Kidney epithelial cell (primary cell): ENCODE measurements at regions not wholly inside any gene's neighbourhood (a gene's known extent, or its start where the extent isn't known, plus 50 kb on each side); places are given as distances from the start of the nearest gene placed in this dataset.
"Not testable (repeated sequence)": the region's sequence is repeated elsewhere in the genome, so short reads cannot be mapped to it uniquely, and the experiment has no call there.

Experiments
- DNase-seq: peaks from one replicate; pipeline ENCODE4 v3.0.0-alpha.2; 2010; ENCODE audit warnings: low read depth
- H3K27me3 ChIP-seq: 2 replicates; pipeline ENCODE4 v1.6.0; 2011; ENCODE audit warnings: low read length; ENCODE audit not compliant: control insufficient read depth, insufficient read depth
- H3K36me3 ChIP-seq: 2 replicates; pipeline ENCODE4 v1.5.1; 2011; ENCODE audit warnings: low read length; ENCODE audit not compliant: control insufficient read depth, insufficient read depth
- H3K4me3 ChIP-seq: 2 replicates; pipeline ENCODE4 v1.5.1; 2011; ENCODE audit warnings: low read depth, mild to moderate bottlenecking, control low read depth, low read length
- TF ChIP-seq, protein P1 (sequence below): IDR thresholded peaks from 2 replicates; pipeline ENCODE4 v1.5.1; 2011; ENCODE audit warnings: mild to moderate bottlenecking, moderate library complexity, low read length, control low read depth, inconsistent platforms; ENCODE audit not compliant: insufficient read depth, poor library complexity, severe bottlenecking

GRCh38 chr10:46104071-46104585 is 58.1 kb upstream of the MSMB start:
- Histone ChIP-seq H3K27me3 (peaks cover 15% of the 10 kb centered on the region), H3K4me3 (no peak overlapping the region), H3K36me3 (no peaks in the 10 kb centered on the region)
- no peak for DNase-seq
- TF ChIP-seq, protein P1, sequence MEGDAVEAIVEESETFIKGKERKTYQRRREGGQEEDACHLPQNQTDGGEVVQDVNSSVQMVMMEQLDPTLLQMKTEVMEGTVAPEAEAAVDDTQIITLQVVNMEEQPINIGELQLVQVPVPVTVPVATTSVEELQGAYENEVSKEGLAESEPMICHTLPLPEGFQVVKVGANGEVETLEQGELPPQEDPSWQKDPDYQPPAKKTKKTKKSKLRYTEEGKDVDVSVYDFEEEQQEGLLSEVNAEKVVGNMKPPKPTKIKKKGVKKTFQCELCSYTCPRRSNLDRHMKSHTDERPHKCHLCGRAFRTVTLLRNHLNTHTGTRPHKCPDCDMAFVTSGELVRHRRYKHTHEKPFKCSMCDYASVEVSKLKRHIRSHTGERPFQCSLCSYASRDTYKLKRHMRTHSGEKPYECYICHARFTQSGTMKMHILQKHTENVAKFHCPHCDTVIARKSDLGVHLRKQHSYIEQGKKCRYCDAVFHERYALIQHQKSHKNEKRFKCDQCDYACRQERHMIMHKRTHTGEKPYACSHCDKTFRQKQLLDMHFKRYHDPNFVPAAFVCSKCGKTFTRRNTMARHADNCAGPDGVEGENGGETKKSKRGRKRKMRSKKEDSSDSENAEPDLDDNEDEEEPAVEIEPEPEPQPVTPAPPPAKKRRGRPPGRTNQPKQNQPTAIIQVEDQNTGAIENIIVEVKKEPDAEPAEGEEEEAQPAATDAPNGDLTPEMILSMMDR = no peak

- peaks cover 15% of the 10 kb centered on the region for H3K27me3 ChIP-seq
- not testable (repeated sequence) for H3K4me3 ChIP-seq, DNase-seq, H3K36me3 ChIP-seq
Measured at GRCh38 chr10:46105416-46105815, 59.3 kb upstream of the MSMB start.

GRCh38 chr10:46105856-46106409 is 59.9 kb upstream of the MSMB start:
- peaks cover 15% of the 10 kb centered on the region for H3K27me3 ChIP-seq
- H3K36me3 ChIP-seq, DNase-seq: not testable (repeated sequence)
- peak overlapping the region; percentile 23 for H3K4me3 ChIP-seq

GRCh38 chr10:46106410-46107255 is 60.6 kb upstream of the MSMB start:
- Histone ChIP-seq H3K36me3 (no peaks in the 10 kb centered on the region), H3K27me3 (peaks cover 15% of the 10 kb centered on the region), H3K4me3 (peak overlapping the region; percentile 23)
- TF ChIP-seq, protein P1 = no peak
- no peak for DNase-seq

DNA sequence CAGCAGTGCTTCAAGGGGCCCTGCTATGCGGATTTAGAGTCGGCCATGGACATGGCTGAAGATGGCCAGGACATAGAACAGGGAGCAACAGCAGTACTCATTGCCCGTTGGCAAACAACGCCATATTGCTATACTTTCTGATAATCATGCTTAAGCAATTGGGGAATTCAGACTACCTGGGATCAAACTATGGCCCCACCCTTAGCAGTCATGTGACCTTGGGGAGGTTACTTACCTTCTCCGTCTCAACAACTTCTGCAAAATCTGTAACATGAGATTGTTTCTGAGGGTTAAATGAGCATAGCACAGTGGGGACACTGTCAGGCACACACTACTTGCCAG is 62.1 kb upstream of the MSMB start:
- DNase-seq, H3K36me3 ChIP-seq, H3K4me3 ChIP-seq: not testable (repeated sequence)
- peaks cover 15% of the 10 kb centered on the region for H3K27me3 ChIP-seq

- H3K4me3 ChIP-seq, H3K36me3 ChIP-seq, DNase-seq, H3K27me3 ChIP-seq: not testable (repeated sequence)
Measured at GRCh38 chr10:46154271-46154670, 108.2 kb upstream of the MSMB start.

GRCh38 chr10:46154683-46155082 is 108.6 kb upstream of the MSMB start:
- not testable (repeated sequence) for H3K4me3 ChIP-seq, H3K36me3 ChIP-seq, H3K27me3 ChIP-seq, DNase-seq

DNA sequence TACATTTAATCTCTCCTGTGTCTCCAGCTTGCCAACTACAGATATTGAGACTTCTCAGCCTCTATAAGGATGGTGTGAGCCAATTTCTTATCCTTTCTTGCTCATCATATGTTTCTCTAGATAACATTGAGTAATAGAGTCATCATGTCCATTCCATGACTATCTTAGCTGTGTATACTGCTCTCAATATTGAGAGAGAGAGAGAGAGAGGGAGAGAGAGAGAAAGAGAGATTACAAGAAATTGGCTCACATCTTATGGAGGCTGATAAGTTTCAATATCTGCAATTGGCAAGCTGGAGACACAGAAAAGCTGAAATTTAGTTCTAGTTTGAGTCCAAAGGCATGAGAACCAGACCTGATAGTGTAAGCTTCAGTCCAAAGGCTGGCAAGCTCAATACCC is 110.8 kb upstream of the MSMB start:
- DNase-seq, H3K4me3 ChIP-seq, H3K36me3 ChIP-seq, H3K27me3 ChIP-seq: not testable (repeated sequence)

DNA sequence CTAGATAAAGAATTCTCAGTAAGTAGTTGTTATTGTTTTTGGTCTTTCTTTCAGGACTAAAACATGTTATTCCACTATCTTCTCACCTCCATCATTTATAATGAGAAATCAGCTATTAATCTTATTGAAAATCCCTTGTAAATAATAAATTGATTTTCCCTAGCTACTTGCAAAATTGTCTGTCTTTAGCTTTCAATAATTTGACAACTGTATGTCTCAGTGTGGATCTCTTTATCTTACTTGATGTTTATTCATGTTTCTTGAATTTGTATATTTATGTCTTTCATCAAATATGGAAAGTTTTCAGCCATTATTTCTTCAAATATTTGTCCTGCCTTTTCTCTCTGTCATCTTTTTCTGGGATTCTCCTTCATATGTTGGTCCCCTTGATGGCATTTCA is 117.1 kb upstream of the ANTXRL start:
- TF ChIP-seq, protein P1 = no peak
- H3K36me3 ChIP-seq = no peaks in the 10 kb centered on the region
- H3K4me3 ChIP-seq = no peak overlapping the region
- H3K27me3 ChIP-seq = no peaks in the 10 kb centered on the region
- DNase-seq = no peak
